MM.1S (cell line): ENCODE measurements at regions not wholly inside any gene's neighbourhood (a gene's known extent, or its start where the extent isn't known, plus 50 kb on each side); places are given as distances from the start of the nearest gene placed in this dataset.

Source experiments
- DNase-seq: peaks from one replicate; pipeline ENCODE4 v3.0.0-alpha.2; 2015
- H2AFZ ChIP-seq: fragments of 300-600 bp; sonication (generic); 2 replicates; pipeline ENCODE4 v1.6.0; 2016; ENCODE audit warnings: antibody characterized with exemption, low read length
- H3F3A ChIP-seq: fragments of 300-600 bp; sonication (generic); 2 replicates; pipeline ENCODE4 v1.6.1; 2016; ENCODE audit warnings: mild to moderate bottlenecking, antibody characterized with exemption, low read length, moderate library complexity, mixed read lengths; ENCODE audit not compliant: insufficient read depth
- H3K27ac ChIP-seq: fragments of 300-600 bp; sonication (generic); 2 replicates; pipeline ENCODE4 v1.5.1; 2016; ENCODE audit warnings: mild to moderate bottlenecking, low read length
- H3K27me3 ChIP-seq: fragments of 300-600 bp; sonication (generic); replicated peaks from 2 replicates; pipeline ENCODE4 v1.6.0; 2016; ENCODE audit warnings: low read length; ENCODE audit not compliant: insufficient read depth
- H3K36me3 ChIP-seq: fragments of 300-600 bp; sonication (generic); replicated peaks from 2 replicates; pipeline ENCODE4 v1.6.1; 2016; ENCODE audit warnings: mild to moderate bottlenecking, low read length, mixed read lengths; ENCODE audit not compliant: insufficient read depth
- H3K4me1 ChIP-seq: fragments of 300-600 bp; sonication (generic); 2 replicates; pipeline ENCODE4 v1.6.1; 2016; ENCODE audit warnings: low read length, mixed read lengths
- H3K4me2 ChIP-seq: fragments of 300-600 bp; sonication (generic); 2 replicates; pipeline ENCODE4 v1.6.0; 2016; ENCODE audit warnings: low read depth, low read length
- H3K4me3 ChIP-seq: fragments of 300-600 bp; sonication (generic); 2 replicates; pipeline ENCODE4 v1.5.1; 2016; ENCODE audit warnings: low read length, mixed read lengths
- H3K79me2 ChIP-seq: fragments of 300-600 bp; sonication (generic); 2 replicates; pipeline ENCODE4 v1.6.1; 2016; ENCODE audit warnings: mixed run types, low read length, mixed read lengths
- H3K9ac ChIP-seq: fragments of 300-600 bp; sonication (generic); 2 replicates; pipeline ENCODE4 v1.6.1; 2016; ENCODE audit warnings: low read length, mixed read lengths
- H3K9me2 ChIP-seq: fragments of 300-600 bp; sonication (generic); replicated peaks from 2 replicates; pipeline ENCODE4 v1.6.1; 2016; ENCODE audit warnings: mild to moderate bottlenecking, low read length, mixed read lengths; ENCODE audit not compliant: insufficient read depth
- H3K9me3 ChIP-seq: fragments of 300-600 bp; sonication (generic); replicated peaks from 2 replicates; pipeline ENCODE4 v1.6.1; 2016; ENCODE audit warnings: mild to moderate bottlenecking, low read length, mixed read lengths; ENCODE audit not compliant: insufficient read depth
- H4K20me1 ChIP-seq: fragments of 300-600 bp; sonication (generic); 2 replicates; pipeline ENCODE4 v1.6.1; 2016; ENCODE audit warnings: mild to moderate bottlenecking, low read length, moderate library complexity, mixed read lengths; ENCODE audit not compliant: insufficient read depth
- CTCF ChIP-seq: fragments of 300-600 bp; sonication (generic); IDR thresholded peaks from 2 replicates; pipeline ENCODE4 v1.5.1; 2016; ENCODE audit warnings: antibody characterized with exemption, low read length, mixed read lengths
- EZH2 ChIP-seq: fragments of 300-600 bp; sonication (generic); optimal IDR thresholded peaks from 2 replicates; pipeline ENCODE3; 2017; ENCODE audit warnings: low read depth, mild to moderate bottlenecking, antibody characterized with exemption, low read length, mixed read lengths
- EZH2phosphoT487 ChIP-seq: fragments of 300-600 bp; sonication (generic); IDR thresholded peaks from 2 replicates; pipeline ENCODE4 v1.6.1; 2018; ENCODE audit warnings: antibody characterized with exemption, low read length

GRCh38 chr2:31666878-31667277, 86.1 kb upstream of the SRD5A2 start:
- TF ChIP-seq CTCF (no peak), EZH2phosphoT487 (no peak), EZH2 (no peak)
- no peak overlapping the region for H3K4me2 ChIP-seq
- H3K27ac ChIP-seq, result no peak overlapping the region
- H4K20me1 ChIP-seq, result no peaks in the 10 kb centered on the region
- no peak overlapping the region for H3K9ac ChIP-seq
- no peaks in the 10 kb centered on the region for H3K79me2 ChIP-seq
- H3F3A ChIP-seq, result no peaks in the 10 kb centered on the region
- DNase-seq, result no peak
- H3K27me3 ChIP-seq, result no peaks in the 10 kb centered on the region
- no peaks in the 10 kb centered on the region for H3K9me3 ChIP-seq
- no peaks in the 10 kb centered on the region for H3K36me3 ChIP-seq
- no peaks in the 10 kb centered on the region for H3K9me2 ChIP-seq
- H3K4me3 ChIP-seq, result no peak overlapping the region
- no peak overlapping the region for H2AFZ ChIP-seq
- no peaks in the 10 kb centered on the region for H3K4me1 ChIP-seq

- Histone ChIP-seq H3K79me2 (no peaks in the 10 kb centered on the region), H3K9me2 (no peaks in the 10 kb centered on the region), H3F3A (no peaks in the 10 kb centered on the region), H3K4me3 (no peak overlapping the region), H3K9ac (no peak overlapping the region), H3K4me1 (no peaks in the 10 kb centered on the region), H3K4me2 (no peak overlapping the region), H4K20me1 (no peaks in the 10 kb centered on the region), H3K9me3 (no peaks in the 10 kb centered on the region), H2AFZ (no peak overlapping the region), H3K36me3 (no peaks in the 10 kb centered on the region), H3K27ac (no peak overlapping the region), H3K27me3 (no peaks in the 10 kb centered on the region)
- no peak for DNase-seq
- TF ChIP-seq CTCF (no peak), EZH2 (no peak), EZH2phosphoT487 (no peak)
Measured at GRCh38 chr2:31664949-31665724, 84.4 kb upstream of the SRD5A2 start.

- Histone ChIP-seq H3K79me2 (no peaks in the 10 kb centered on the region), H3K27me3 (no peaks in the 10 kb centered on the region), H3K4me3 (no peak overlapping the region)
Measured at GRCh38 chr2:31660812-31661335, 80.1 kb upstream of the SRD5A2 start.

More at GRCh38 chr2:31660812-31661335, 80.1 kb upstream of the SRD5A2 start:
- no peaks in the 10 kb centered on the region for H3K9me2 ChIP-seq
- H3K9me3 ChIP-seq, result no peaks in the 10 kb centered on the region
- DNase-seq, result no peak
- no peaks in the 10 kb centered on the region for H3K4me1 ChIP-seq
- no peaks in the 10 kb centered on the region for H3F3A ChIP-seq
- H4K20me1 ChIP-seq, result no peaks in the 10 kb centered on the region
- H3K9ac ChIP-seq, result no peak overlapping the region
- no peaks in the 10 kb centered on the region for H3K36me3 ChIP-seq
- no peak for TF ChIP-seq CTCF
- TF ChIP-seq EZH2, result no peak
- TF ChIP-seq EZH2phosphoT487, result no peak
- H3K27ac ChIP-seq, result no peak overlapping the region
- no peak overlapping the region for H3K4me2 ChIP-seq
- no peak overlapping the region for H2AFZ ChIP-seq
